ENCODE measurements at regions not wholly inside any gene's neighbourhood (a gene's known extent, or its start where the extent isn't known, plus 50 kb on each side); places are given as distances from the start of the nearest gene placed in this dataset.

GRCh38 chr2:235142601-235143000 lies 190.8 kb downstream of the SH3BP4 start:
- Histone ChIP-seq H3K4me1 (no peaks in the 10 kb centered on the region), H3K27me3 (no peaks in the 10 kb centered on the region), H3K9me3 (no peaks in the 10 kb centered on the region), H3K4me3 (no peak overlapping the region), H3K36me3 (no peaks in the 10 kb centered on the region), H3K27ac (no peak overlapping the region)
- DNase-seq (ENCODE audit: low spot score): peak; percentile 42
- TF ChIP-seq CTCF (IDR thresholded peaks at IDR 0.05): no peak

GRCh38 chr2:235143789-235144188 lies 192.0 kb downstream of the SH3BP4 start:
- Histone ChIP-seq H3K4me1 (no peaks in the 10 kb centered on the region), H3K27me3 (no peaks in the 10 kb centered on the region), H3K36me3 (no peaks in the 10 kb centered on the region), H3K27ac (no peak overlapping the region), H3K4me3 (no peak overlapping the region), H3K9me3 (no peaks in the 10 kb centered on the region)
- no peak for DNase-seq (ENCODE audit: low spot score)
- no peak for TF ChIP-seq CTCF (IDR thresholded peaks at IDR 0.05)

GRCh38 chr2:235144291-235144690 lies 192.5 kb downstream of the SH3BP4 start:
- Histone ChIP-seq H3K27me3 (no peaks in the 10 kb centered on the region), H3K27ac (no peak overlapping the region), H3K36me3 (no peaks in the 10 kb centered on the region), H3K4me3 (no peak overlapping the region), H3K9me3 (no peaks in the 10 kb centered on the region), H3K4me1 (no peaks in the 10 kb centered on the region)
- TF ChIP-seq CTCF (IDR thresholded peaks at IDR 0.05): no peak
- no peak for DNase-seq (ENCODE audit: low spot score)

- H3K9me3 ChIP-seq: no peaks in the 10 kb centered on the region
- no peak for TF ChIP-seq CTCF (IDR thresholded peaks at IDR 0.05)
Observed at GRCh38 chr2:235146206-235146605, 194.4 kb downstream of the SH3BP4 start.

GRCh38 chr2:235146871-235147565 lies 195.2 kb downstream of the SH3BP4 start:
- TF ChIP-seq CTCF (IDR thresholded peaks at IDR 0.05): no peak
- no peaks in the 10 kb centered on the region for H3K9me3 ChIP-seq
- no peaks in the 10 kb centered on the region for H3K4me1 ChIP-seq
- H3K4me3 ChIP-seq: no peak overlapping the region
- H3K36me3 ChIP-seq: no peaks in the 10 kb centered on the region
- no peaks in the 10 kb centered on the region for H3K27me3 ChIP-seq
- DNase-seq (ENCODE audit: low spot score): peak; percentile 11
- H3K27ac ChIP-seq: no peak overlapping the region

More at GRCh38 chr2:235146206-235146605, 194.4 kb downstream of the SH3BP4 start:
- no peak overlapping the region for H3K27ac ChIP-seq
- DNase-seq (ENCODE audit: low spot score): no peak
- no peaks in the 10 kb centered on the region for H3K4me1 ChIP-seq
- no peak overlapping the region for H3K4me3 ChIP-seq
- H3K36me3 ChIP-seq: no peaks in the 10 kb centered on the region
- H3K27me3 ChIP-seq: no peaks in the 10 kb centered on the region

Data from right atrium auricular region (tissue), 2 donors.